IMR-90 (cell line): ENCODE measurements at regions not wholly inside any gene's neighbourhood (a gene's known extent, or its start where the extent isn't known, plus 50 kb on each side); places are given as distances from the start of the nearest gene placed in this dataset.

Experiments
- ATAC-seq: fragments of 200-7000 bp; cut with Tn5 transposase; 2 replicates; pipeline ENCODE4 v1.9.1; 2020; ENCODE audit warnings: low read depth, mild to moderate bottlenecking, moderate library complexity
- BruUV-seq: library from RNA; stranded (reverse); fragments of 400-500 nt; replicated peaks from 2 replicates; lab custom pipeline; 2021; lab: Mats Ljungman, UMichigan
- CTCF ChIA-PET: fragments of 300-600 bp; formaldehyde crosslinking; extraction: SDS; loops from one replicate; lab custom pipeline; 2021; ENCODE audit warnings: antibody characterized with exemption; lab: Yijun Ruan, JAX
- POLR2A ChIA-PET: fragments of 300-600 bp; sonication (Branson Sonifier 250); formaldehyde crosslinking; loops from one replicate; lab custom pipeline; 2022; ENCODE audit warnings: antibody characterized with exemption; ENCODE audit not compliant: unreplicated experiment; lab: Charles Lee
- DNase-seq: peaks from one replicate; pipeline ENCODE4 v3.0.0; 2013
- H2AFZ ChIP-seq: replicated peaks from 2 replicates; pipeline ENCODE3; 2013; ENCODE audit warnings: low read length, mild to moderate bottlenecking; ENCODE audit not compliant: poor library complexity
- H2AK5ac ChIP-seq: 2 replicates; pipeline ENCODE4 v1.6.1; 2013; ENCODE audit warnings: low read depth, low read length, inconsistent platforms
- H2AK9ac ChIP-seq: replicated peaks from 2 replicates; pipeline ENCODE3; 2013; ENCODE audit warnings: mild to moderate bottlenecking, low read depth, low read length, moderate library complexity; ENCODE audit not compliant: poor library complexity
- H2BK120ac ChIP-seq: 2 replicates; pipeline ENCODE4 v1.6.1; 2013; ENCODE audit warnings: low read depth, low read length, inconsistent platforms
- H2BK15ac ChIP-seq: 3 replicates; pipeline ENCODE4 v1.6.1; 2013; ENCODE audit warnings: low read depth, low read length, inconsistent platforms
- H2BK20ac ChIP-seq: 2 replicates; pipeline ENCODE4 v1.6.1; 2013; ENCODE audit warnings: low read depth, mild to moderate bottlenecking, inconsistent platforms, low read length, moderate library complexity
- H2BK5ac ChIP-seq: 2 replicates; pipeline ENCODE4 v1.6.1; 2013; ENCODE audit warnings: mild to moderate bottlenecking, low read depth, low read length, inconsistent platforms; ENCODE audit not compliant: poor library complexity, severe bottlenecking
- H3K14ac ChIP-seq: replicated peaks from 2 replicates; pipeline ENCODE4 v1.6.1; 2013; ENCODE audit warnings: low read depth, low read length, inconsistent platforms
- H3K18ac ChIP-seq: 2 replicates; pipeline ENCODE4 v1.6.1; 2013; ENCODE audit warnings: low read depth, low read length, control low read depth
- H3K23ac ChIP-seq: 2 replicates; pipeline ENCODE4 v1.6.1; 2013; ENCODE audit warnings: low read depth, low read length, inconsistent platforms
- H3K27ac ChIP-seq: 2 replicates; pipeline ENCODE4 v1.5.1; 2013; ENCODE audit warnings: mild to moderate bottlenecking, control low read depth, low read length; ENCODE audit not compliant: insufficient read depth
- H3K27me3 ChIP-seq: 2 replicates; pipeline ENCODE4 v1.6.1; 2013; ENCODE audit warnings: low read length; ENCODE audit not compliant: control insufficient read depth, insufficient read depth
- H3K36me3 ChIP-seq: 2 replicates; pipeline ENCODE4 v1.6.1; 2013; ENCODE audit warnings: low read length, mixed read lengths; ENCODE audit not compliant: control insufficient read depth, insufficient read depth
- H3K4ac ChIP-seq: 2 replicates; pipeline ENCODE4 v1.6.1; 2013; ENCODE audit warnings: low read depth, low read length, inconsistent platforms
- H3K4me1 ChIP-seq: 2 replicates; pipeline ENCODE4 v1.6.1; 2013; ENCODE audit warnings: low read length, mixed read lengths; ENCODE audit not compliant: control insufficient read depth, insufficient read depth
- H3K4me2 ChIP-seq: 2 replicates; pipeline ENCODE4 v1.6.1; 2013; ENCODE audit warnings: low read depth, mild to moderate bottlenecking, control low read depth, low read length, moderate library complexity
- H3K4me3 ChIP-seq: 2 replicates; pipeline ENCODE4 v1.5.1; 2013; ENCODE audit warnings: low read depth, mild to moderate bottlenecking, control low read depth, low read length, moderate library complexity; ENCODE audit not compliant: insufficient read depth
- H3K56ac ChIP-seq: 2 replicates; pipeline ENCODE4 v1.6.1; 2013; ENCODE audit warnings: low read length, inconsistent platforms; ENCODE audit not compliant: insufficient read depth; ENCODE audit errors: extremely low read depth
- H3K79me1 ChIP-seq, 2 experiments: 2 replicates each; pipeline ENCODE4 v1.6.1; 2013; ENCODE audit warnings: low read length in 2 of 2, inconsistent platforms in 1 of 2, low read depth in 1 of 2
- H3K9ac ChIP-seq: 2 replicates; pipeline ENCODE4 v1.6.1; 2013; ENCODE audit warnings: low read depth, low read length, control low read depth
- H3K9me1 ChIP-seq: 2 replicates; pipeline ENCODE4 v1.6.1; 2013; ENCODE audit warnings: low read length, inconsistent platforms; ENCODE audit not compliant: insufficient read depth
- H3K9me3 ChIP-seq: 2 replicates; pipeline ENCODE4 v1.6.1; 2013; ENCODE audit warnings: low read length; ENCODE audit not compliant: control insufficient read depth, insufficient read depth
- H4K20me1 ChIP-seq: 2 replicates; pipeline ENCODE4 v1.6.1; 2013; ENCODE audit warnings: low read length, inconsistent platforms; ENCODE audit not compliant: insufficient read depth
- H4K5ac ChIP-seq: 2 replicates; pipeline ENCODE4 v1.6.1; 2013; ENCODE audit warnings: mild to moderate bottlenecking, low read depth, low read length, control low read depth
- H4K8ac ChIP-seq, 2 experiments: 2 replicates each; pipeline ENCODE4 v1.6.1; 2013; ENCODE audit warnings: low read depth in 2 of 2, low read length in 2 of 2, control low read depth in 1 of 2, inconsistent platforms in 1 of 2
- H4K91ac ChIP-seq: 2 replicates; pipeline ENCODE4 v1.6.1; 2013; ENCODE audit warnings: low read depth, low read length, inconsistent platforms; ENCODE audit not compliant: insufficient read depth
- BHLHE40 ChIP-seq: fragments of 150-350 bp; IDR thresholded peaks from 2 replicates; pipeline ENCODE4 v1.6.1; 2016; ENCODE audit warnings: mild to moderate bottlenecking, low read depth, low read length
- CEBPB ChIP-seq: IDR thresholded peaks from 2 replicates; pipeline ENCODE4 v1.6.1; 2012; ENCODE audit warnings: low read depth, low read length, improper control_type of control experiment
- CHD1 ChIP-seq: IDR thresholded peaks from 2 replicates; pipeline ENCODE4 v1.6.1; 2012; ENCODE audit warnings: low read depth, low read length, improper control_type of control experiment
- CTCF ChIP-seq: conservative IDR thresholded peaks from 2 replicates; pipeline ENCODE4 v1.5.1; 2012; ENCODE audit warnings: mild to moderate bottlenecking, low read depth, low read length, improper control_type of control experiment
- ELK1 ChIP-seq: fragments of 150-350 bp; IDR thresholded peaks from 2 replicates; pipeline ENCODE4 v1.6.1; 2016; ENCODE audit warnings: low read depth, mild to moderate bottlenecking, low read length, moderate library complexity, borderline replicate concordance
- FOS ChIP-seq: fragments of 150-350 bp; IDR thresholded peaks from 2 replicates; pipeline ENCODE4 v1.6.1; 2016; ENCODE audit warnings: low read depth, low read length
- MAFK ChIP-seq: IDR thresholded peaks from 2 replicates; pipeline ENCODE4 v1.6.1; 2012; ENCODE audit warnings: low read depth, low read length, improper control_type of control experiment
- MAZ ChIP-seq: IDR thresholded peaks from 2 replicates; pipeline ENCODE4 v1.6.1; 2012; ENCODE audit warnings: low read depth, mild to moderate bottlenecking, low read length, improper control_type of control experiment, moderate library complexity, borderline replicate concordance
- MXI1 ChIP-seq: IDR thresholded peaks from 2 replicates; pipeline ENCODE4 v1.6.1; 2012; ENCODE audit warnings: low read depth, mild to moderate bottlenecking, low read length, moderate library complexity, borderline replicate concordance
- NFE2L2 ChIP-seq: fragments of 150-350 bp; IDR thresholded peaks from 2 replicates; pipeline ENCODE4 v1.6.1; 2016; ENCODE audit warnings: low read depth, mild to moderate bottlenecking, low read length
- POLR2A ChIP-seq: IDR thresholded peaks from 2 replicates; pipeline ENCODE4 v1.6.1; 2012; ENCODE audit warnings: mild to moderate bottlenecking, low read depth, low read length
- RAD21 ChIP-seq: IDR thresholded peaks from 2 replicates; pipeline ENCODE4 v1.6.1; 2012; ENCODE audit warnings: low read length, improper control_type of control experiment
- RCOR1 ChIP-seq: IDR thresholded peaks from 2 replicates; pipeline ENCODE4 v1.6.1; 2012; ENCODE audit warnings: mild to moderate bottlenecking, low read length, improper control_type of control experiment; ENCODE audit not compliant: insufficient replicate concordance
- RFX5 ChIP-seq: IDR thresholded peaks from 2 replicates; pipeline ENCODE4 v1.8.0; 2012; ENCODE audit warnings: low read depth, mild to moderate bottlenecking, low read length, moderate library complexity
- SMC3 ChIP-seq: fragments of 150-350 bp; IDR thresholded peaks from 2 replicates; pipeline ENCODE4 v1.6.1; 2016; ENCODE audit warnings: low read depth, mild to moderate bottlenecking, antibody characterized with exemption, low read length, moderate library complexity
- WGBS, 2 experiments: methylation state at CpG; one replicate each; pipeline versions ENCODE4 v1.1.5 to v1.1.7; 2013; ENCODE audit warnings: missing lambda C conversion rate in 2 of 2; ENCODE audit not compliant: insufficient read length in 1 of 2; ENCODE audit errors: extremely low coverage in 2 of 2; 5-methylcytosine and 5-hydroxymethylcytosine counted together
- dilution Hi-C: fragments of 300-500 bp; cut with HindIII; formaldehyde crosslinking; loops from one replicate; pipeline ENCODE4 v1.14.3; 2018; ENCODE audit warnings: low sequenced_read_pairs; ENCODE audit not compliant: unreplicated experiment
- in situ Hi-C: fragments of 300-500 bp; cut with MboI; formaldehyde crosslinking; loops from 3 replicates; pipeline ENCODE4 v1.14.3; 2019; ENCODE audit warnings: low sequenced_read_pairs, inconsistent platforms, mixed read lengths
- intact Hi-C: fragments of 100-400 bp; cut with micrococcal nuclease; formaldehyde crosslinking; loops from 2 replicates; pipeline ENCODE4 v1.10.0; 2022
- TF ChIP-seq, protein P1 (sequence below): fragments of 150-350 bp; IDR thresholded peaks from 2 replicates; pipeline ENCODE4 v1.6.1; 2017; ENCODE audit warnings: mild to moderate bottlenecking, antibody characterized with exemption, low read length, low read depth

DNA sequence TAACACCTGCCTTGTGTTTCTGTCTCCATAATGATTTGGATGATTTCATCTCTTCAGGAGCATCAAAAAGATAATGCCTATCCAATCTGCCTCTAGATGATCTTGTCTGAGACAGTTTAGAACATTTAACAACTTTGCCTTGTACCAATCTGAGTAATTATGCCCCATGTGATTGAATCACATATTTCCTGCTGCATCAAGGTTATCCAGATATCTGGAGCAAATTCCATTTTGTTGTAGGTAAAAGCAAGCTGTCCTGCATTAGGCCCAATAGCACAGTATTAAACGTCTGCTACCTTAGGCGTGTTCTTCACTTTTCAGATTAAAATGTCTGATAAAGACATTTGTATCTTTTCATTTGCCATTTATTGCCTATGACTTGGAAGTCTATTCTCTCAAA lies 54.1 kb upstream of the MARCHF11 start:
- no peak overlapping the region for H3K27ac ChIP-seq
- H3K14ac ChIP-seq, result no peak overlapping the region
- no peaks in the 10 kb centered on the region for H4K20me1 ChIP-seq
- in situ Hi-C loops (no loop called here), intact Hi-C loops (no loop called here), dilution Hi-C loops (no loop called here)
- H3K36me3 ChIP-seq, result no peaks in the 10 kb centered on the region
- no peak overlapping the region for H2BK5ac ChIP-seq
- H2AK5ac ChIP-seq, result no peak overlapping the region
- DNase-seq (no peak), ATAC-seq (no peak)
- H3K27me3 ChIP-seq, result no peaks in the 10 kb centered on the region
- H3K56ac ChIP-seq, result no peak overlapping the region
- no peak overlapping the region for H4K91ac ChIP-seq
- no peak overlapping the region for H2BK20ac ChIP-seq
- H3K79me1 ChIP-seq, result no peaks in the 10 kb centered on the region
- BruUV-seq, result no TSS peak
- ChIA-PET POLR2A (no interaction called here), CTCF (no interaction called here)
- H3K23ac ChIP-seq, result no peak overlapping the region
- H2AK9ac ChIP-seq, result no peak overlapping the region
- H4K8ac ChIP-seq, result no peak overlapping the region
- no peak overlapping the region for H2AFZ ChIP-seq
- no peak overlapping the region for H2BK120ac ChIP-seq
- H3K4ac ChIP-seq, result no peak overlapping the region
- no CpG with 5 or more reads among the region's 2 CpGs for WGBS, 2 experiments
- TF ChIP-seq MAZ (no peak), POLR2A (no peak), FOS (no peak), CTCF (no peak), SMC3 (no peak), RAD21 (no peak), MAFK (no peak), CHD1 (no peak), ELK1 (no peak), RFX5 (no peak), RCOR1 (no peak), CEBPB (no peak), MXI1 (no peak), NFE2L2 (no peak), BHLHE40 (no peak)
- TF ChIP-seq, protein P1, sequence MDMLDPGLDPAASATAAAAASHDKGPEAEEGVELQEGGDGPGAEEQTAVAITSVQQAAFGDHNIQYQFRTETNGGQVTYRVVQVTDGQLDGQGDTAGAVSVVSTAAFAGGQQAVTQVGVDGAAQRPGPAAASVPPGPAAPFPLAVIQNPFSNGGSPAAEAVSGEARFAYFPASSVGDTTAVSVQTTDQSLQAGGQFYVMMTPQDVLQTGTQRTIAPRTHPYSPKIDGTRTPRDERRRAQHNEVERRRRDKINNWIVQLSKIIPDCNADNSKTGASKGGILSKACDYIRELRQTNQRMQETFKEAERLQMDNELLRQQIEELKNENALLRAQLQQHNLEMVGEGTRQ, result no peak
- H2BK15ac ChIP-seq, result no peak overlapping the region
- H4K5ac ChIP-seq, result no peak overlapping the region
- no peaks in the 10 kb centered on the region for H3K4me1 ChIP-seq
- no peak overlapping the region for H3K4me2 ChIP-seq
- H3K9me3 ChIP-seq, result no peaks in the 10 kb centered on the region
- H3K9me1 ChIP-seq, result no peaks in the 10 kb centered on the region
- H3K18ac ChIP-seq, result no peak overlapping the region
- H3K9ac ChIP-seq, result no peak overlapping the region
- no peak overlapping the region for H3K4me3 ChIP-seq
